EH (cell line): ENCODE measurements at regions not wholly inside any gene's neighbourhood (a gene's known extent, or its start where the extent isn't known, plus 50 kb on each side); places are given as distances from the start of the nearest gene placed in this dataset.
A peak's percentile ranks its signal among the peaks of the same experiment; 100 is the strongest.

ENCODE experiments used
- DNase-seq: peaks from one replicate; pipeline ENCODE4 v3.0.0-alpha.2; 2015; ENCODE audit warnings: low read depth

- peak; percentile 15 for DNase-seq
Observed at GRCh38 chr3:106176734-106177133, 307.9 kb upstream of the CBLB start.

GRCh38 chr3:106182950-106183511 lies 314.2 kb upstream of the CBLB start:
- DNase-seq, result no peak

- DNase-seq, result peak; percentile 73
Observed at GRCh38 chr3:106183762-106184391, 315.1 kb upstream of the CBLB start.

- no peak for DNase-seq
Observed at GRCh38 chr3:106184540-106185457, 316.0 kb upstream of the CBLB start.

GRCh38 chr3:106185949-106186348 lies 317.1 kb upstream of the CBLB start:
- no peak for DNase-seq

GRCh38 chr3:106190296-106190695 lies 321.5 kb upstream of the CBLB start:
- DNase-seq, result peak; percentile 37

- peak; percentile 8 for DNase-seq
Observed at GRCh38 chr3:106191211-106191610, 322.4 kb upstream of the CBLB start.

- no peak for DNase-seq
Observed at GRCh38 chr3:106191913-106192312, 323.1 kb upstream of the CBLB start.

- DNase-seq, result peak; percentile 34
Observed at GRCh38 chr3:106193876-106194275, 325.1 kb upstream of the CBLB start.

GRCh38 chr3:106194726-106195125 lies 325.9 kb upstream of the CBLB start:
- DNase-seq, result no peak

- no peak for DNase-seq
Observed at GRCh38 chr3:106197532-106198194, 328.9 kb upstream of the CBLB start.

GRCh38 chr3:106204160-106204868 lies 335.5 kb upstream of the CBLB start:
- no peak for DNase-seq

GRCh38 chr3:106206146-106206545 lies 337.3 kb upstream of the CBLB start:
- DNase-seq, result peak; percentile 68

GRCh38 chr3:106206613-106207012 lies 337.8 kb upstream of the CBLB start:
- no peak for DNase-seq

- no peak for DNase-seq
Observed at GRCh38 chr3:106208251-106208650, 339.4 kb upstream of the CBLB start.

- peak; percentile 19 for DNase-seq
Observed at GRCh38 chr3:106208967-106209366, 340.2 kb upstream of the CBLB start.

- DNase-seq, result no peak
Observed at GRCh38 chr3:106209482-106209881, 340.7 kb upstream of the CBLB start.

GRCh38 chr3:106210923-106211322 lies 342.1 kb upstream of the CBLB start:
- no peak for DNase-seq

GRCh38 chr3:106212665-106213222 lies 343.9 kb upstream of the CBLB start:
- peak; percentile 58 for DNase-seq

GRCh38 chr3:106213954-106214353 lies 345.1 kb upstream of the CBLB start:
- no peak for DNase-seq

GRCh38 chr3:106214641-106215040 lies 345.8 kb upstream of the CBLB start:
- DNase-seq, result no peak

GRCh38 chr3:106215047-106215446 lies 346.2 kb upstream of the CBLB start:
- DNase-seq, result peak; percentile 47
